CD1c-positive myeloid dendritic cell (primary cell): ENCODE measurements at regions not wholly inside any gene's neighbourhood (a gene's known extent, or its start where the extent isn't known, plus 50 kb on each side); places are given as distances from the start of the nearest gene placed in this dataset.

Source experiments
- DNase-seq: peaks from one replicate; pipeline ENCODE4 v3.0.0-alpha.2; 2016; ENCODE audit errors: extremely low spot score

DNA sequence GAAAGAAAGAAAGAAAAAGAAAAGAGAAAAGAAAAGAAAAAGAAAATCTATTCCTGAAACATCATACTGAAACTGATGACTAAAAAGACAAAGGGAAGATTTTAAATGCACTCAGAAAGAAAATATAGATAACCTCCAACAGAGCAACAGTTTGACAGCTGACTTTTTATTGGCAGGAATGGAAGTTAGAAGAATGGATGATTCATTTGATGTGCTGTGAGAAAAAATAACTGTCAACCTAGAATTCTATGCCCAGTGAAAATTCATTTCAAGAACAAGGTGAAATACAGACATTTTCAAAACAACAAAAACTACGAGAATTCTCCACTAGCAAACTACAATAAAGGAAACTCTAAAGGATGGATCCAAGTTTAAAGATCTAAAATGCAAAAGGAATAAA lies 50.5 kb upstream of the HSPA12A start:
- DNase-seq, result no peak

DNA sequence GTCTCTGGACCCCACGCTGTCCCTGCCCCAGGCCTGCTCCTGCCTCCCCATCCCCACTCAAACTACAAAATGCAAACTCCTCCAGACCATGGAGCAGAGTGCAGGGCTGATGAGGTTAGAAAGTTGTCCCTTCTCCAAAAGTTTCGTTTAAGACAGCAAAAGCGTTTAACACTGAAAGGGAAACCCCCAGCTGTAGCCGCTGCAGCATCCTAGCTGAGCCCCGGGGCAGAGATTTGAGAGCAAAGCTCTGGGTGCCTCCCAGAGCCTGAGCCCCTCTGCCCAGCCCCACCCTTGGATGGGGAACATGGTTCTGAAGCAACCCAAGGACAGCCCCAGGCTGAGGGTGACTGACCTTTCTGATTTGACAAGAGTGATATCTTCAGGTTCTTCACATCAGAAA lies 52.8 kb upstream of the ENO4 start:
- no peak for DNase-seq

DNA sequence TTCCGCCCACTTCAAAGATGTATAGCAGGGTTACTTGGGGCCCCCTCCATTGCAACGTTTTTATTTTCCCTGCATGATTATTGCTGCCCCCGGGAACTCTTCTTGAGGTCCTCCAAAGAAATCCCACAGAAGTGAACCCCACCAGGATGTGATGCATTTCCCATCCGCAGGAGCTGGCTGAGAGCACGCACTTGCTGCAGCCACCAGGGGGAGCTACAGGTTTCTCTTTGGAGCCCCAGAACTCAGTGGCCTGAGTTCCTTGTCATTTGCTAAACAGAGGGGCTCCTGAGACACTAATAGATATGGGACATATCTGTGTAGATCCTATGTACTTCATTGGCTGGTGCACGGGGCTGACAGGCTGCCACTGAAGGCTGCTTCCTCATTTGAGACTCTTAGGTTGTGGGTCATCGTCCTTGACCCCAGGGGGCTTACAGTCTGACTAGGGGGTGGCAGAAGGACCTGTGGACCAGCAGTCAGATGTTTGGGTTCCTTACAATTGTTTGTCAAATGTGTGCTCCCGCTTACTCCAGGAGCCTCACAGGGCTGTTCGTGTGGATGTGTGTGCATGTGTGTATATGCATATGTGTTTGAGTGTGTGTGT lies 52.3 kb upstream of the ENO4 start:
- DNase-seq, result peak; percentile 81

DNA sequence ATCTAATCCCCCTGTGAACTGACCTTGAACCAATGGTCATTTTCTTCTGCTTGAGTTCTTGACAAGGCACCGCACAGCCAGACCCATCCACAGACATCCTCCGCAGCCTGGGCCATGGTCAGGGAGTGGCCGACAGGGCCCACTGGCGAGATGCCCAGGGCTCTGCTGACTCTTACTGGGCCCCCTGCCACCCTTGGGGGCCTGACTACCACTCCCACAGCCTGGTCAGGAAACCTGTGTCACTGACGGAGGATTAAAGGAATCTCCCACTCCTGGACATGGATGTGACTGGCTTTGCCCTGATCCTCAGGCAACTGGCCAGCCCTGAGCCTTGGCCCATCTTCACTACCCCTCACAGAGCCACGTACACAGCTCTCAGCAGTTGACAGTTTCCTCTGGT lies 50.4 kb upstream of the ENO4 start:
- DNase-seq, result no peak
